Keratinocyte (primary cell): ENCODE measurements at regions not wholly inside any gene's neighbourhood (a gene's known extent, or its start where the extent isn't known, plus 50 kb on each side); places are given as distances from the start of the nearest gene placed in this dataset.

Experiments used
- DNase-seq: peaks from one replicate; pipeline ENCODE4 v3.0.0-alpha.2; 2011; ENCODE audit warnings: low read depth, missing footprints, low spot score
- FAIRE-seq: peaks from 2 replicates; lab custom pipeline; 2011; peaks lifted over from hg19 to GRCh38; lab: Jason Lieb, UNC
- H2AFZ ChIP-seq: 2 replicates; pipeline ENCODE4 v1.6.0; 2012; ENCODE audit warnings: low read length, control low read depth, inconsistent platforms; ENCODE audit not compliant: control insufficient read depth
- H3K27ac ChIP-seq: 2 replicates; pipeline ENCODE4 v1.5.1; 2011; ENCODE audit warnings: low read length; ENCODE audit not compliant: control insufficient read depth, insufficient read depth
- H3K27me3 ChIP-seq: 3 replicates; pipeline ENCODE4 v1.6.0; 2011; ENCODE audit warnings: low read length; ENCODE audit not compliant: control insufficient read depth, insufficient read depth; ENCODE audit errors: extremely low read depth
- H3K36me3 ChIP-seq, 2 experiments: 2 replicates in 1 of 2; 3 replicates in 1 of 2; pipeline ENCODE4 v1.5.1; 2011; ENCODE audit warnings: low read length in 2 of 2, mild to moderate bottlenecking in 1 of 2; ENCODE audit not compliant: control insufficient read depth in 2 of 2, insufficient read depth in 2 of 2; ENCODE audit errors: extremely low read depth in 1 of 2
- H3K4me1 ChIP-seq: 3 replicates; pipeline ENCODE4 v1.5.1; 2011; ENCODE audit warnings: low read length; ENCODE audit not compliant: control insufficient read depth, insufficient read depth; ENCODE audit errors: extremely low read depth
- H3K4me2 ChIP-seq: 3 replicates; pipeline ENCODE4 v1.6.0; 2011; ENCODE audit warnings: low read depth, low read length; ENCODE audit not compliant: control insufficient read depth, insufficient read depth; ENCODE audit errors: extremely low read depth
- H3K4me3 ChIP-seq, 3 experiments: fragments of 200-600 bp in 1 of 3; sonication (generic) in 1 of 3; 2 replicates in 2 of 3; 3 replicates in 1 of 3; pipeline ENCODE4 v1.5.1; 2011 to 2016; ENCODE audit warnings: low read length in 3 of 3, mild to moderate bottlenecking in 3 of 3, control low read depth in 2 of 3, inconsistent platforms in 1 of 3, low read depth in 1 of 3, mixed read lengths in 1 of 3, mixed run types in 1 of 3, moderate library complexity in 1 of 3; ENCODE audit not compliant: control insufficient read depth in 2 of 3, insufficient read depth in 2 of 3; ENCODE audit errors: extremely low read depth in 1 of 3
- H3K79me2 ChIP-seq: 2 replicates; pipeline ENCODE4 v1.6.0; 2012; ENCODE audit warnings: low read length; ENCODE audit not compliant: control insufficient read depth, insufficient read depth
- H3K9ac ChIP-seq: 3 replicates; pipeline ENCODE4 v1.6.0; 2011; ENCODE audit warnings: low read length; ENCODE audit not compliant: control insufficient read depth, insufficient read depth; ENCODE audit errors: extremely low read depth
- H3K9me1 ChIP-seq: 3 replicates; pipeline ENCODE4 v1.6.0; 2011; ENCODE audit warnings: low read length; ENCODE audit not compliant: control insufficient read depth, insufficient read depth; ENCODE audit errors: extremely low read depth
- H3K9me3 ChIP-seq: 2 replicates; pipeline ENCODE4 v1.5.1; 2012; ENCODE audit warnings: low read depth, low read length; ENCODE audit not compliant: control insufficient read depth
- H4K20me1 ChIP-seq: 3 replicates; pipeline ENCODE4 v1.6.0; 2011; ENCODE audit warnings: low read length; ENCODE audit not compliant: control insufficient read depth, insufficient read depth; ENCODE audit errors: extremely low read depth
- EZH2 ChIP-seq: IDR thresholded peaks from one replicate; pipeline ENCODE4 v1.6.1; 2012; ENCODE audit warnings: inconsistent platforms, mild to moderate bottlenecking, low read length, moderate library complexity
- dilution Hi-C: fragments of 300-500 bp; cut with MboI; formaldehyde crosslinking; loops from one replicate; pipeline ENCODE4 v1.7.0; 2020; ENCODE audit warnings: low sequenced_read_pairs; ENCODE audit not compliant: extremely low pct_ligation_motif_present
- TF ChIP-seq, protein P1 (sequence below), 3 experiments: IDR thresholded peaks in 1 of 3; conservative IDR thresholded peaks in 1 of 3; optimal IDR thresholded peaks in 1 of 3; 2 replicates in 2 of 3; 3 replicates in 1 of 3; pipeline versions ENCODE3 to v1.5.1; 2011; ENCODE audit warnings: low read length in 3 of 3, mild to moderate bottlenecking in 3 of 3, moderate library complexity in 2 of 3, control low read depth in 1 of 3, inconsistent platforms in 1 of 3; ENCODE audit not compliant: insufficient read depth in 2 of 3; ENCODE audit errors: extremely low read depth in 1 of 3

DNA sequence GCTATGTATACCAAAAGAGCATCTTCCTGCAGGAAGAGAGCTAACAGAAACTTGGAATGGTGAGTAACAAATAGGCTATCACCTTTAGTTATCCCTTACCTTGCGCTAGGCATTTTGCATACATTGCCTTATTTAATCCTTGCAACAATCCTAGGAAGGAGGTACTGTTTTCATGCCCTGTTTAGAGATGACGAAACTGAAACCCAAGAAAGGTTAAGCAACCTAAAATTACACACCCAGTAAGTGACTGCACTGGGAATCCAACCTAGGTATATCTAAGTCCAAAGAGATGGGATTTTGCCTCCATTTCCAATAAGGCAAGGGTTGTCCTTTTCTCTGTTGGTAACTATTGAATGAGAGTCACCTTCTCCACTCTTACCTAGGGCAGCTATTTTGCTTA is 144.5 kb downstream of the TM2D1 start:
- H3K4me2 ChIP-seq = no peak overlapping the region
- DNase-seq (no peak), FAIRE-seq (no peak)
- H3K36me3 ChIP-seq = no peaks in the 10 kb centered on the region
- H3K4me3 ChIP-seq = no peak overlapping the region
- peaks cover 3% of the 10 kb centered on the region for H3K4me1 ChIP-seq
- no peak overlapping the region for H3K27ac ChIP-seq
- H3K9me1 ChIP-seq = no peaks in the 10 kb centered on the region
- no peaks in the 10 kb centered on the region for H3K9me3 ChIP-seq
- H3K9ac ChIP-seq = no peak overlapping the region
- H4K20me1 ChIP-seq = no peaks in the 10 kb centered on the region
- TF ChIP-seq, protein P1, sequence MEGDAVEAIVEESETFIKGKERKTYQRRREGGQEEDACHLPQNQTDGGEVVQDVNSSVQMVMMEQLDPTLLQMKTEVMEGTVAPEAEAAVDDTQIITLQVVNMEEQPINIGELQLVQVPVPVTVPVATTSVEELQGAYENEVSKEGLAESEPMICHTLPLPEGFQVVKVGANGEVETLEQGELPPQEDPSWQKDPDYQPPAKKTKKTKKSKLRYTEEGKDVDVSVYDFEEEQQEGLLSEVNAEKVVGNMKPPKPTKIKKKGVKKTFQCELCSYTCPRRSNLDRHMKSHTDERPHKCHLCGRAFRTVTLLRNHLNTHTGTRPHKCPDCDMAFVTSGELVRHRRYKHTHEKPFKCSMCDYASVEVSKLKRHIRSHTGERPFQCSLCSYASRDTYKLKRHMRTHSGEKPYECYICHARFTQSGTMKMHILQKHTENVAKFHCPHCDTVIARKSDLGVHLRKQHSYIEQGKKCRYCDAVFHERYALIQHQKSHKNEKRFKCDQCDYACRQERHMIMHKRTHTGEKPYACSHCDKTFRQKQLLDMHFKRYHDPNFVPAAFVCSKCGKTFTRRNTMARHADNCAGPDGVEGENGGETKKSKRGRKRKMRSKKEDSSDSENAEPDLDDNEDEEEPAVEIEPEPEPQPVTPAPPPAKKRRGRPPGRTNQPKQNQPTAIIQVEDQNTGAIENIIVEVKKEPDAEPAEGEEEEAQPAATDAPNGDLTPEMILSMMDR (optimal IDR thresholded peaks at IDR 0.05 in 1 of 3, IDR thresholded peaks at IDR 0.05 in 1 of 3, conservative IDR thresholded peaks at IDR 0.05 in 1 of 3; ENCODE audit: extremely low read depth in 1 of 3, insufficient read depth in 2 of 3, low read length in 3 of 3) = no peak
- no peak for TF ChIP-seq EZH2
- dilution Hi-C loops = no loop called here
- no peak overlapping the region for H2AFZ ChIP-seq
- H3K79me2 ChIP-seq = no peaks in the 10 kb centered on the region
- H3K27me3 ChIP-seq = no peaks in the 10 kb centered on the region

DNA sequence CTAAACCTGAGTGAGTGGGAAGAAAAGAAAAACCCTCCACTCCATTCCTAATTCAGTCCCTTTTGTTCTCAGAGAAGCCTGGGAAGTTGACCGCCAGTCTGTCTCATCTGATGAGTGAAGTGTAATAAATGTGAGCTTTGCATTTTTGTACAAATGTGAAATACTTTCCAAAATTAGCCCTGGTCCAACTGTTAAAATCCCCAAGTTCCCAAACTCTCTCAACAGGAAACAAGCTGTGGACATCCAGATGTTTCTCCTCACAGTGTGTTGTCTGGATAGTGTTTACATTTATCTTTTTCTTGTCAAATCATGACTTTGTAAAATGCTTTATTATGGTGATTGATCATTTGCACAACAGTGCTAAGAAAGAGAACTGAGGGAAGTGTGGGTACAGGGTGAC is 145.1 kb downstream of the TM2D1 start:
- Histone ChIP-seq H3K9me3 (no peaks in the 10 kb centered on the region), H3K79me2 (no peaks in the 10 kb centered on the region), H4K20me1 (no peaks in the 10 kb centered on the region), H2AFZ (no peak overlapping the region), H3K4me1 (no peaks in the 10 kb centered on the region), H3K36me3 (no peaks in the 10 kb centered on the region), H3K27me3 (no peaks in the 10 kb centered on the region), H3K4me2 (no peak overlapping the region), H3K4me3 (no peak overlapping the region), H3K9me1 (no peaks in the 10 kb centered on the region), H3K27ac (no peak overlapping the region), H3K9ac (no peak overlapping the region)
- no peak for DNase-seq
- TF ChIP-seq, protein P1 (optimal IDR thresholded peaks at IDR 0.05 in 1 of 3, IDR thresholded peaks at IDR 0.05 in 1 of 3, conservative IDR thresholded peaks at IDR 0.05 in 1 of 3; ENCODE audit: extremely low read depth in 1 of 3, insufficient read depth in 2 of 3, low read length in 3 of 3) = no peak
- TF ChIP-seq EZH2 = no peak
- dilution Hi-C loops = no loop called here
- no peak for FAIRE-seq
